Activated T-helper 1 cell treated with anti-CD3 and anti-CD28 coated beads, Interleukin-2, amount 50 U/mL, for 16 hours (primary cell): ENCODE measurements at regions not wholly inside any gene's neighbourhood (a gene's known extent, or its start where the extent isn't known, plus 50 kb on each side); places are given as distances from the start of the nearest gene placed in this dataset.
"Not testable (repeated sequence)": the region's sequence is repeated elsewhere in the genome, so short reads cannot be mapped to it uniquely, and the experiment has no call there.

Source experiments
- DNase-seq, 2 donors: peaks; one replicate each; pipeline ENCODE4 v3.0.0-alpha.2; 2020; ENCODE audit warnings: low read depth in 1 of 2, low spot score in 1 of 2

DNA sequence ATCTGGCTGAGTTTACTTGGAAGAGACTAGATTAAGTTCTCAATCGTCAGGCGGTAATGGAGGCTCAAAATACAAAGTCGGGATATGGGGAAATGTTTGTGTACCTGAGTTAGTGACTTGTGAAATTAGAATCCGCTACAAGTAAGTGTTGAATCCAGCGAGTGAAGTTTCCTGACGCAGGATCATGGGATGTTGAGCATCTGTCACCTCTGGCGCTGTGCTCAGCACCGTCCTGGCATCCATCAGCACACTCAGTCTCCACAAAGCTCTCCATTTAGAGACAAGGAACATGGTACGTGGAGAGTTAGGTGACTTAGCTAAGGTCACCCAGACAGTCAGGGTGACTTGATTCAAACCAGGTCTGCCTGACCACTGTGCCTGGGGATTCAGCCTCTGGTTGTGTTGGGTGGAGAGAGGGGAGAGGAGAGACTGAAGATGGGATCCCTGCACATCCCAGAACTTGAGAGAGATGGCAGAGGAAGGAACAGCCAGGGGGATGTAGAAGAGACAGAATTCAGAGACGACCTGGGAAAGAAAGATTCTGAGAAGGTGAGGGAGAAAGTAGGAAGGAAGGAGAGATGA is 251.2 kb downstream of the ACKR3 start:
- no peak for DNase-seq

DNA sequence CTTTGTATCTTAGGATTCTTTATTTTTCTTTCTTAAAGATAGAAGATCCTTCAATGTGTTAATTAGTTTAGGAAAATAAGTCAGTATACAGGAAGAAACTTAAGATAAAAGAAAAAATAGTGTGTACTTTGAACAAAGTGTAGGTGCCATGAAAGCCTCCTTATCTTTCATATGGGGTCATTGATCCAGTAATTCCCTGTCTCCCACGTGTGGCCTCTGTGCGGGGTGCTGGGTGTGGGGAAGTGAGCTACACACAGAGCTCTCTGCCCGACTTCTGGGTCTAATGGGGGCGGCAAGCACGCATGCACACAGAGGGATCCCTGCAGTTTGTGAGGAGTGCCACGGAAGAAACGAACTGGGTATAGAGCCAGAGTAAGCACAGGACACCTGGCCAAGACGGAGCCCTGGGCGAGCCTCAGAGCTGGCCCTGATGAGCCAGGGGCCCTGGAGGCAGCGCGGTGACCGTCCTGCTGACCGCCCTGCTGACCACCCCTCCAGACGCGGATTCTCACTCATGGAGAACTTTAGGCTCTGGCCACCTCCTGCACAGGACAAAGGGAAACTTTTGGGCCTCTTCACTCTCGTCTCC is 253.5 kb downstream of the ACKR3 start:
- DNase-seq = no peak

GRCh38 chr2:236823963-236824362 is 254.3 kb downstream of the ACKR3 start:
- DNase-seq = no peak

DNA sequence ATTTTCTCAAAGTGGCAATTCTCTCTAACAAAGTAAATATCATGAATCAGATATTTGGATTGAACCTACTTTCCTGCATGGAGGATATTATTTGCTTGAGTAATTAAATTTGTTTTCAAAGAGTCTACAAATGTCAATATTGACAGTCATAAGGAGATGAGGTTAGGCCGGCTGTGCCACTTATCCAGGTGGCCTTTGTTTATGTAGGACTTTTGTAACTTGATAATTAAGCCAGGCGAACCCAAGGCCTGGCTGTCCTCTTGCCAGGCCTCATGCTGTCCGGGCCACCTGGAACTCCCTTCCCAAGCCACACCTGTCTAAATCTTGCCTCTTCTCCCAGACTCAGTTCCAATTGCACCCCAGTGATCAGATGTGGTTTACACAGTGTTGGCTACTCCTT is 255.2 kb downstream of the ACKR3 start:
- DNase-seq = no peak

DNA sequence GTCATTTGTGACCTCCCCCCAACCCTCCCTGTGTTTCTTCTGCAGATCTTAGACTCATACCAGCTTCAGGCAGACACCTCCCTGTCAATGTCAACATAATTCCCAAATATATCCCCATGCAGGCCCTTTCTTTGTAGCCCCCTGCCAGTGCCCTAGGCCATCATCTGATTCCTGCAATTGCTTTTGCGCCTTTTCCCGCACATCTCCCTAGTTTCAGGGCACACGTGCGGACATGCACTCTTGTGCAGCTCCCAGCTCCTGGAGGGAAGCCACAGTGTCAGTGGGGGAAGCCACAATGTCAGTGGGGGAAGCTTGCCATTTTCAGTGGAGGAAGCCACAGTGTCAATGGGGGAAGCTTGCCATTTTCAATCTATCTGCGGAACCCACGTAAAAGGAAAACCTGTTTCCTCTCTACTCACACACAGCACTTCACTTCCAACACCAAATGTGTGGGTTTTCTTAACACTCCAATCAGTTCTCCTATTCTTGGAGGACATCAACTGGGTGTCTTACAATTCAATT is 256.4 kb downstream of the ACKR3 start:
- DNase-seq = no peak

GRCh38 chr2:236826606-236827156 is 257.1 kb downstream of the ACKR3 start:
- no peak for DNase-seq

DNA sequence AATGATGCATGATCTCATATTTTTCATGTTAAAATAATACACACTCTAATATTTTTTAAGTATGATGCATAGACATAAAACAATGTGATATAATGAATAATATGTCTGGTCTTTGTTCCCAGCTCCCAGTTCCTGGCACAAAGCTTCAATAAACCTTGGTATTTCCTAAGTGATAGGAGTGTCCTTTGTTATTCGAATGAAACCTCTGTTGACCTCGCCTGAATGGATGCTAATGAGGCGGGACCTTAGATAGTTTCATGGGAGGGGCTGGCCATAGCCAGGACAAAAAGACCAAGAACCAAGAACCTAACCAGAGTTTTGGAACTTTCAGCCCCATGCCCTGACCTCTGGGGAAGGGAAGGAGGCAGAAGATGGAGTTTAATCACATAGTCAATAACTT is 257.7 kb upstream of the COPS8 start:
- DNase-seq = no peak

- no peak for DNase-seq
These were observed 256.9 kb upstream of the COPS8 start for GRCh38 chr2:236828820-236829219.

DNA sequence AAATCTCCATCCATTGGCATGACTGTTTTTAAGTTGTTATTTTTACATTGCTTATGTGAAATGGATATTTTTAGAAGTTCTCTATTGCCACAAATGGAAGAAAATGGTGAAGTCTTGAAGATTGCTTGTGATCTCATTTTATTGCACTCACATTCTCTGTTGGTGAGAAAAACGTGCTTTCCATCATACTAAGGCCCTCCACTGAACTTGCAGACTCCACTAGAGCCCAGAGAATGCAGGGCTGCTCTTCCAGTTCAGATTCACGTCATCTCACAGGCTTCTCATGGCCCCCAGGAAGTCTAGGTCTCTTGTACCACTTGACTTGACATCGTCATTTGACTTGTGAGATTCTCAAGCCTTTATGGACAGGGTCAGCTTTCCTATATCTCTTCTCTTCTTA is 254.8 kb upstream of the COPS8 start:
- DNase-seq = no peak

DNA sequence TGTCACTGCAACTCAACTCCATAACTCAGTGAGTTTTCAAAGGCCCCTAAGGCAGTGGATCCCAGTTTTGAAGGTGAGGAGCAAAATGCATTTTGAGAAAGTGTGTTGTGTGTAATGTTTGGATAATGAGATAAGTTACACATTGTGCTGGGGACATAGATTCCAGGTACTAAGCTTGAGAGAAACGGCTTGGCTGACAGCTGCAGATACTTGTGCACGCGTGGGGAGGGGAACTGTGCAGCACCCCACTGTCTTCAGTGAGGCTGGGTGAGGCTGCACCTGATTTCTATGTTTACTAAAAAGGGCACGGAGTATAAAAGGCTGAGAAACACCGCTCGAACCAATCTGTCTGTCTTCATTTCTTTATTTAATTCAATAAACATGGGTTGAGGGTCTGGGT is 254.0 kb upstream of the COPS8 start:
- no peak for DNase-seq

GRCh38 chr2:236833501-236834073 is 252.1 kb upstream of the COPS8 start:
- no peak for DNase-seq

- DNase-seq = no peak
These were observed 251.4 kb upstream of the COPS8 start for GRCh38 chr2:236834284-236834683.

DNA sequence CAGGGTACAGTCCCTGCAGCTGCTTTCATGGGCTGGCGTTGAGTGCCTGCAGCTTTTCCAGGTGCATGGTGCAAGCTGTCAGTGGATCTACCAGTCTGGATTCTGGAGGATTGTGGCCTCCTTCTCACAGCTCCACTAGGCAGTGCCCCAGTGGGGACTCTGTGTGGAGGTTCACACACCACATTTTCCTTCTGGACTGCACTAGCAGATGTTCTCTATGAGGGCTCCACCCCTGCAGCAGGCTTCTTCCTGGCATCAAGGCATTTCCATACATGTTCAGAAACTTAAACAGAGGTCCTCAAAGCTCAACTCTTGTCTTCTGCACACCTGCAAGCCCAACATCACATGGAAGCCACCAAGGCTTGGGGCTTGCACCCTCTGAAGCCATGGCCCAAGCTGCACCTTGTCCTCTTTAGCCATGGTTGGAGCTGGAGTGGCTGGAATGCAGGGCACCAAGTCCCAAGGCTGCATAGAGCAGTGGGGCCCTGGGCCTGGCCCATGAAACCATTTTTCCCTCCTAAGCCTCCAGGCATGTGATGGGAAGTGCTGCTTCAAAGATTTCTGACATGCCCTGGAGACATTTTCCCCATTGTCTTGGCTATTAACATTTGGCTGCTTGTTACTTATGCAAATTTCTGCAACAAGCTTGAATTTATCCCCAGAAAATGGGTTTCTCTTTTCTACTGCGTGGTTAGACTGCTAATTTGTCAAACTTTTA is 250.2 kb upstream of the COPS8 start:
- no peak for DNase-seq

- DNase-seq = not testable (repeated sequence)
These were observed 249.7 kb upstream of the COPS8 start for GRCh38 chr2:236836028-236836427.

- DNase-seq = no peak
These were observed 245.5 kb upstream of the COPS8 start for GRCh38 chr2:236840215-236840614.

- DNase-seq = no peak
These were observed 244.8 kb upstream of the COPS8 start for GRCh38 chr2:236840857-236841256.

GRCh38 chr2:236841389-236841788 is 244.3 kb upstream of the COPS8 start:
- no peak for DNase-seq

DNA sequence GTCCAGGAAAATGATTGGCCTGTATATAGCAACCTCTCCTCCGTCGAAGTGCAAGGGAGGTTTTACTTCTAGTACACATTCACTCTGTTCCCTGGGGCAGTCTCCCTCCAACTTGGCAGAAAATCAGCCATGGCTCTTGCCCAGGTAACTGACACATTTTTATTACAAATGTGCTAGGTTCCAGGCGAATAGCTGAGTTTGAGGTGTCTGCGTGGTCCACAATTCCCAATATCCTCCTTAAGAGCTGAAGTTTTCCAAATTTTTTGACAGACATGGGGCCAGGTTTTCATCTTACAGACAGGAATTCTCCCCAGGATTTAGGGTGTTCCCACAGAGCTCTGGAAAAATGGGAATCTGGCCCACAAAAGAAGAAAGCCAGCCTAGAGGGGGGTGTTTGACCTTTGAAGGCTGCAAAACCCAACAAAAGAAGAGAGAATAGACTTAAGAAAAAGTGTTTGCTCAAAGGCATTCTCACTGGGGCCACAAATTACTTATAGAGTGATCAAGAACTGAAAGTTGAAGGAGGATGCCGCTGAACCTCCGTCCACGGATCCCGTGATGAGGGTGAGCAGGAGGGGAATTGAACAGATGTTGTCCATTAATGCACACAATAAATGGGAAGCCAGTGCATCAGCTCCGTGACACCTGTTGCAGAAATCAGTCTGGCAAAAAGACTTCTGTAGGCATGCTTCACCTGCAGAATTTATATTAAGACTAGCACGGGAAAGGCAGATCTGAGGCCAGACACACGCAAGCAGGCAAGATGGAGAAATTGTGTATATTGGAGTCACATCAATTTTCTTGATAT is 242.3 kb upstream of the COPS8 start:
- no peak for DNase-seq

GRCh38 chr2:236844711-236845110 is 241.0 kb upstream of the COPS8 start:
- DNase-seq = no peak

- DNase-seq = no peak
These were observed 238.7 kb upstream of the COPS8 start for GRCh38 chr2:236847023-236847422.
